H1 (cell line): ENCODE measurements at regions not wholly inside any gene's neighbourhood (a gene's known extent, or its start where the extent isn't known, plus 50 kb on each side); places are given as distances from the start of the nearest gene placed in this dataset.

ENCODE experiments used
- NANOG ChIP-seq: IDR thresholded peaks from 2 replicates; pipeline ENCODE4 v1.6.1; 2011; ENCODE audit warnings: low read length, low read depth, mild to moderate bottlenecking, inconsistent platforms; ENCODE audit not compliant: insufficient read depth, poor library complexity, severe bottlenecking

DNA sequence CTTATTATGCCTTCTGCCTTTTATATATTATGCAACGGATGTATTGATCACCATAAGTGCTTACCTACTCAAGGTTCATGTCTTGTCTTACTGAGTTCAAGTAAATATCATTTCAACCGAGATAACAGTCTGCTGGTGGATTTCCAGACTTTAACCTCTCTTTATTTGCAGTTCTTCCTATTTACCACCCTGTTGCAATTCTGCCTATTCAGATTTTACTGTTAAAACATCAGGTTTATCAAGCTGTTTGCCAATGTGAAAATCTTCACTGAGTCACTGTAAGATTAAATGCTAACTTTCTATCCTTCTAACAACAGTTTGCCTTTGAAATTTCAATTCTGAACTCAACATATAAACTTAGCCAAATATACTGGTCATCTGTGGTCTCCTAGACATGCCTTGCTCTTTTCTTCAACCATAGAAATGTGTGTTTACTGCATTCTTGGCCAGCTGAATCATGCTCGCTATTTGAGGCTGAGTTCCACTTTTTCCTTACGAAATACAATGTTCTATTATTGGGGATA is 471.7 kb upstream of the RORB start (continued):
- TF ChIP-seq NANOG = no peak
